WTC11 (cell line): ENCODE measurements at regions not wholly inside any gene's neighbourhood (a gene's known extent, or its start where the extent isn't known, plus 50 kb on each side); places are given as distances from the start of the nearest gene placed in this dataset.
"Not testable (repeated sequence)": the region's sequence is repeated elsewhere in the genome, so short reads cannot be mapped to it uniquely, and the experiment has no call there.

Experiments
- ATAC-seq: fragments of 200-7000 bp; cut with Tn5 transposase; 2 replicates; pipeline ENCODE4 v1.10.0; 2021; ENCODE audit warnings: mild to moderate bottlenecking, moderate library complexity
- CTCF ChIA-PET: fragments of 300-600 bp; sonication (Branson Sonifier 250); formaldehyde crosslinking; loops from one replicate; lab custom pipeline; 2021; ENCODE audit warnings: antibody characterized with exemption; lab: Charles Lee
- POLR2A ChIA-PET: fragments of 350-600 bp; sonication (Branson Sonifier 250); formaldehyde crosslinking; loops from one replicate; lab custom pipeline; 2021; ENCODE audit warnings: antibody characterized with exemption; lab: Charles Lee
- DNase-seq: peaks from one replicate; pipeline ENCODE4 v3.0.0; 2021; ENCODE audit warnings: low spot score
- H3K27ac Mint-ChIP-seq: 2 replicates; pipeline ENCODE4 v1.8.0; 2021; ENCODE audit warnings: mixed read lengths
- H3K27me3 Mint-ChIP-seq: 2 replicates; pipeline ENCODE4 v1.8.0; 2021; ENCODE audit warnings: low read depth, mild to moderate bottlenecking, moderate library complexity, mixed read lengths
- H3K36me3 Mint-ChIP-seq: 2 replicates; pipeline ENCODE4 v1.8.0; 2021; ENCODE audit warnings: mixed read lengths
- H3K4me1 Mint-ChIP-seq: 2 replicates; pipeline ENCODE4 v1.8.0; 2022; ENCODE audit warnings: mixed read lengths
- H3K4me3 Mint-ChIP-seq: 2 replicates; pipeline ENCODE4 v1.8.0; 2021; ENCODE audit warnings: mild to moderate bottlenecking, moderate library complexity, mixed read lengths
- H3K9me3 Mint-ChIP-seq: 2 replicates; pipeline ENCODE4 v1.8.0; 2021; ENCODE audit warnings: mixed read lengths
- ATF1 ChIP-seq: sonication (generic); formaldehyde crosslinking; IDR thresholded peaks from 2 replicates; pipeline ENCODE4 v1.8.1; 2023; ENCODE audit warnings: mild to moderate bottlenecking, moderate library complexity, missing genetic modification reagents
- EMX1 ChIP-seq: fragments of 250-450 bp; sonication (Bioruptor Pico); IDR thresholded peaks from 2 replicates; pipeline ENCODE4 v1.8.0; 2021; ENCODE audit warnings: mild to moderate bottlenecking
- ETV6 ChIP-seq: sonication (generic); formaldehyde crosslinking; IDR thresholded peaks from 2 replicates; pipeline ENCODE4 v1.8.1; 2022; ENCODE audit warnings: mild to moderate bottlenecking, missing genetic modification reagents
- FOXJ3 ChIP-seq: sonication (generic); formaldehyde crosslinking; IDR thresholded peaks from 2 replicates; pipeline ENCODE4 v1.9.0; 2021; ENCODE audit warnings: missing genetic modification reagents, mild to moderate bottlenecking, borderline replicate concordance
- FOXP1 ChIP-seq: sonication (generic); formaldehyde crosslinking; IDR thresholded peaks from 2 replicates; pipeline ENCODE4 v1.8.0; 2022; ENCODE audit warnings: missing genetic modification reagents, mild to moderate bottlenecking, moderate library complexity, borderline replicate concordance
- GTF2I ChIP-seq: fragments of 250-450 bp; sonication (Bioruptor Pico); conservative IDR thresholded peaks from 2 replicates; pipeline ENCODE4 v1.4.0; 2021; ENCODE audit warnings: mild to moderate bottlenecking
- IRF2 ChIP-seq: sonication (generic); formaldehyde crosslinking; IDR thresholded peaks from 2 replicates; pipeline ENCODE4 v1.8.0; 2022; ENCODE audit warnings: low read depth, missing genetic modification reagents, borderline replicate concordance
- JUN ChIP-seq: sonication (generic); formaldehyde crosslinking; IDR thresholded peaks from 2 replicates; pipeline ENCODE4 v1.8.0; 2023; ENCODE audit warnings: mild to moderate bottlenecking, missing genetic modification reagents
- KAT7 ChIP-seq: sonication (generic); formaldehyde crosslinking; IDR thresholded peaks from 2 replicates; pipeline ENCODE4 v1.8.1; 2023; ENCODE audit warnings: missing genetic modification reagents, mild to moderate bottlenecking, borderline replicate concordance
- MYBL2 ChIP-seq: sonication (generic); formaldehyde crosslinking; IDR thresholded peaks from 2 replicates; pipeline ENCODE4 v1.8.1; 2023; ENCODE audit warnings: mild to moderate bottlenecking, moderate library complexity, missing genetic modification reagents
- NFYB ChIP-seq: sonication (generic); formaldehyde crosslinking; conservative IDR thresholded peaks from 2 replicates; pipeline ENCODE4 v1.8.0; 2022; ENCODE audit warnings: low read depth, missing genetic modification reagents
- SMAD3 ChIP-seq: sonication (generic); formaldehyde crosslinking; IDR thresholded peaks from 2 replicates; pipeline ENCODE4 v1.8.0; 2022; ENCODE audit warnings: missing genetic modification reagents, mild to moderate bottlenecking, borderline replicate concordance
- SOX15 ChIP-seq: fragments of 250-450 bp; sonication (Bioruptor Pico); IDR thresholded peaks from 2 replicates; pipeline ENCODE4 v1.9.0; 2021; ENCODE audit warnings: mild to moderate bottlenecking
- SP1 ChIP-seq: sonication (generic); formaldehyde crosslinking; conservative IDR thresholded peaks from 2 replicates; pipeline ENCODE4 v1.8.1; 2022; ENCODE audit warnings: missing genetic modification reagents
- TCF7 ChIP-seq: sonication (generic); formaldehyde crosslinking; IDR thresholded peaks from 2 replicates; pipeline ENCODE4 v1.8.0; 2022; ENCODE audit warnings: mild to moderate bottlenecking, low read depth, missing genetic modification reagents, moderate library complexity
- ZNF416 ChIP-seq: fragments of 250-450 bp; sonication (Bioruptor Pico); IDR thresholded peaks from 2 replicates; pipeline ENCODE4 v1.9.0; 2021; ENCODE audit warnings: mild to moderate bottlenecking, inconsistent platforms
- TF ChIP-seq, protein P1 (sequence below): fragments of 250-450 bp; sonication (Bioruptor Pico); IDR thresholded peaks from 2 replicates; pipeline ENCODE4 v1.9.0; 2021; ENCODE audit warnings: mild to moderate bottlenecking
- TF ChIP-seq, protein P2 (sequence below): sonication (generic); formaldehyde crosslinking; IDR thresholded peaks from 2 replicates; pipeline ENCODE4 v1.8.1; 2023; ENCODE audit warnings: mild to moderate bottlenecking, missing genetic modification reagents, moderate library complexity
- TF ChIP-seq, protein P3 (sequence below): sonication (generic); formaldehyde crosslinking; IDR thresholded peaks from 2 replicates; pipeline ENCODE4 v1.8.0; 2022; ENCODE audit warnings: mild to moderate bottlenecking, missing genetic modification reagents

DNA sequence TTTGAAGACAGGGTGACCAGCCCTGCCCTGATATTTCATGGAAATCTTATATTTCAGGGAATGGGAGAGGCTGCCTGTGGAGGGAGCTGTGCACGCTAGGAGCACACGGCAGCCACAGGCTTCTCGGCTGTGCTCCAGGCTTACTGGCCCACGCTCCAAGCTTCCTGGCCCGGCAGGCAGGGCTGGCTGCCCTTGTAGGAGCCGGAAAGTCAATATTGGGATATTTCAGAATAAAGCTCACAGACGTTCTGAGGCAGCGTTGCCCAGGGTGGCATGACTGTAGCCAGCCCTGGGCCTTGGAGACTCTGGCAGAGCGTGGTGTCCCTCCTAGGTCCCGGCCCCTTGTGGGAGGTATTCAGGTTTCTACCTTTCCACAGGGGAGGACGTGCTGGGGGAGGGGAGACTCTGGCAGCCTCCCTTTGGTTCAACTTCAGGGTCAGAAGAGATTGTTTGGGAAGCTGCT, 95.6 kb downstream of the NPIPB11 start:
- H3K27me3 Mint-ChIP-seq: no peaks in the 10 kb centered on the region
- H3K4me1 Mint-ChIP-seq: 0 out of 2 replicates have a peak, but pooled peaks cover 2% of the 10 kb centered on the region
- ATAC-seq (peak; percentile 30; the same call in 1 of the 2 replicates), DNase-seq (no peak)
- H3K27ac Mint-ChIP-seq: no peak overlapping the region
- no peaks in the 10 kb centered on the region for H3K9me3 Mint-ChIP-seq
- H3K4me3 Mint-ChIP-seq: no peak overlapping the region
- TF ChIP-seq SP1 (CRISPR knock-in tag) (no peak), FOXJ3 (CRISPR knock-in tag) (no peak), ATF1 (CRISPR knock-in tag) (no peak), FOXP1 (no peak), SOX15 (CRISPR knock-in tag) (no peak), IRF2 (CRISPR knock-in tag) (no peak), ZNF416 (CRISPR knock-in tag) (no peak), KAT7 (CRISPR knock-in tag) (no peak), NFYB (CRISPR knock-in tag) (no peak), MYBL2 (CRISPR knock-in tag) (no peak), SMAD3 (CRISPR knock-in tag) (no peak), TCF7 (CRISPR knock-in tag) (no peak), ETV6 (CRISPR knock-in tag) (no peak), JUN (no peak), EMX1 (CRISPR knock-in tag) (no peak), GTF2I (CRISPR knock-in tag) (no peak)
- TF ChIP-seq, protein P1, sequence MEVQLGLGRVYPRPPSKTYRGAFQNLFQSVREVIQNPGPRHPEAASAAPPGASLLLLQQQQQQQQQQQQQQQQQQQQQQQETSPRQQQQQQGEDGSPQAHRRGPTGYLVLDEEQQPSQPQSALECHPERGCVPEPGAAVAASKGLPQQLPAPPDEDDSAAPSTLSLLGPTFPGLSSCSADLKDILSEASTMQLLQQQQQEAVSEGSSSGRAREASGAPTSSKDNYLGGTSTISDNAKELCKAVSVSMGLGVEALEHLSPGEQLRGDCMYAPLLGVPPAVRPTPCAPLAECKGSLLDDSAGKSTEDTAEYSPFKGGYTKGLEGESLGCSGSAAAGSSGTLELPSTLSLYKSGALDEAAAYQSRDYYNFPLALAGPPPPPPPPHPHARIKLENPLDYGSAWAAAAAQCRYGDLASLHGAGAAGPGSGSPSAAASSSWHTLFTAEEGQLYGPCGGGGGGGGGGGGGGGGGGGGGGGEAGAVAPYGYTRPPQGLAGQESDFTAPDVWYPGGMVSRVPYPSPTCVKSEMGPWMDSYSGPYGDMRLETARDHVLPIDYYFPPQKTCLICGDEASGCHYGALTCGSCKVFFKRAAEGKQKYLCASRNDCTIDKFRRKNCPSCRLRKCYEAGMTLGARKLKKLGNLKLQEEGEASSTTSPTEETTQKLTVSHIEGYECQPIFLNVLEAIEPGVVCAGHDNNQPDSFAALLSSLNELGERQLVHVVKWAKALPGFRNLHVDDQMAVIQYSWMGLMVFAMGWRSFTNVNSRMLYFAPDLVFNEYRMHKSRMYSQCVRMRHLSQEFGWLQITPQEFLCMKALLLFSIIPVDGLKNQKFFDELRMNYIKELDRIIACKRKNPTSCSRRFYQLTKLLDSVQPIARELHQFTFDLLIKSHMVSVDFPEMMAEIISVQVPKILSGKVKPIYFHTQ (CRISPR knock-in tag): no peak
- TF ChIP-seq, protein P2, sequence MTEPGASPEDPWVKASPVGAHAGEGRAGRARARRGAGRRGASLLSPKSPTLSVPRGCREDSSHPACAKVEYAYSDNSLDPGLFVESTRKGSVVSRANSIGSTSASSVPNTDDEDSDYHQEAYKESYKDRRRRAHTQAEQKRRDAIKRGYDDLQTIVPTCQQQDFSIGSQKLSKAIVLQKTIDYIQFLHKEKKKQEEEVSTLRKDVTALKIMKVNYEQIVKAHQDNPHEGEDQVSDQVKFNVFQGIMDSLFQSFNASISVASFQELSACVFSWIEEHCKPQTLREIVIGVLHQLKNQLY: no peak
- TF ChIP-seq, protein P3, sequence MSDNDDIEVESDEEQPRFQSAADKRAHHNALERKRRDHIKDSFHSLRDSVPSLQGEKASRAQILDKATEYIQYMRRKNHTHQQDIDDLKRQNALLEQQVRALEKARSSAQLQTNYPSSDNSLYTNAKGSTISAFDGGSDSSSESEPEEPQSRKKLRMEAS (CRISPR knock-in tag): no peak
- ChIA-PET POLR2A (no interaction called here), CTCF (no interaction called here)
- H3K36me3 Mint-ChIP-seq: no peaks in the 10 kb centered on the region

DNA sequence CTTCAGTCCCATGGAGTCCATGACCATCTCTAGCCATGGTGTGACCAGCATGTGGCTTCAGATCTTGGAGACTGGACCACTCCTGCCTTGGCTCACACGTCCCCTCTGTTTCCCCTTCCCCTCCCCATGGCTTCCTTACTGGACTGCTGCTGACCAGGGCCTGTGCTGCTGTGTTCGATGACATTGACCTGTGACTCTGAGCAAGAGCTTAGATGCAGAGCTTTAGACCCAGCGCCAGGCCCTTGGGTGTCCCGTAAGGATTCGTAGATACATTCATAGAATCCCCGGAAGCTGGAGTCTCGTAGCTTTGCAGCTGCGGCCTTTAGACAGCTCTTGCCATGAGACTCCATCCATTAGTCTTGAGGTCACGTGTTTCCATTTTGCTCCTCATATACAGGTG, 96.3 kb downstream of the NPIPB11 start:
- ATAC-seq, H3K27ac Mint-ChIP-seq, CTCF ChIA-PET, H3K4me3 Mint-ChIP-seq, H3K4me1 Mint-ChIP-seq, POLR2A ChIA-PET, H3K27me3 Mint-ChIP-seq, DNase-seq, H3K36me3 Mint-ChIP-seq, H3K9me3 Mint-ChIP-seq: not testable (repeated sequence)

DNA sequence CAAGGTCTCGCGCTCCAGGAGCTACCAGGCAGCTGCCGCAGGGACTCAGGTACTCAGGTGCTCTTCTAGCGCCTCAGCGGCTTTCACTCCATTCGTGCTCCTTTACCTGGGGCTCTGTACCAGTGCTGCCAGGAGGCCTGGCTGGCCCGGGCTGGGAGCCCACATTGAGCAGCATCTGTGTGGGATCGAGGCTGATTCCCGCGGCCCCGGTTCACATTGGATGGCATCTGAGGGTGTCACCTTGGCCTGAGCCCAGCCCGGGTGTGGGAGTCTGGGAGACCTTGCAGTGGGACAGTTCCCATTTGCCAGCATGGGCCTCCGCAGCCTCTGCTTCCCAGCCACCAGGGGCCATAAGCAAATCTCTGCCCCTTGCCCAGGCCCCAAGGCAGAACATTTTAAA, 96.9 kb downstream of the NPIPB11 start:
- H3K4me3 Mint-ChIP-seq, H3K36me3 Mint-ChIP-seq, H3K27me3 Mint-ChIP-seq, POLR2A ChIA-PET, ATAC-seq, H3K4me1 Mint-ChIP-seq, DNase-seq, H3K27ac Mint-ChIP-seq, CTCF ChIA-PET, H3K9me3 Mint-ChIP-seq: not testable (repeated sequence)
